KMS-11 (cell line): ENCODE measurements at regions not wholly inside any gene's neighbourhood (a gene's known extent, or its start where the extent isn't known, plus 50 kb on each side); places are given as distances from the start of the nearest gene placed in this dataset.

Experiments used
- H2AFZ ChIP-seq: fragments of 200-600 bp; sonication (generic); 2 replicates; pipeline ENCODE4 v1.6.1; 2016; ENCODE audit warnings: antibody characterized with exemption, mixed run types, low read depth
- H3K27ac ChIP-seq: fragments of 200-600 bp; sonication (generic); 2 replicates; pipeline ENCODE4 v1.6.1; 2016; ENCODE audit warnings: mild to moderate bottlenecking, mixed run types
- H3K27me3 ChIP-seq: fragments of 200-600 bp; sonication (generic); 2 replicates; pipeline ENCODE4 v1.6.1; 2017; ENCODE audit warnings: mild to moderate bottlenecking, low read depth, mixed run types, moderate library complexity; ENCODE audit not compliant: insufficient read depth
- H3K36me3 ChIP-seq: fragments of 200-600 bp; sonication (generic); 2 replicates; pipeline ENCODE4 v1.6.1; 2017; ENCODE audit warnings: mild to moderate bottlenecking, mixed run types; ENCODE audit not compliant: insufficient read depth
- H3K4me1 ChIP-seq: fragments of 200-600 bp; sonication (generic); 2 replicates; pipeline ENCODE4 v1.6.1; 2016; ENCODE audit warnings: mild to moderate bottlenecking, low read depth, mixed run types; ENCODE audit not compliant: poor library complexity, severe bottlenecking
- H3K4me2 ChIP-seq: fragments of 200-600 bp; sonication (generic); 2 replicates; pipeline ENCODE4 v1.7.0; 2016; ENCODE audit warnings: mild to moderate bottlenecking, mixed run types
- H3K4me3 ChIP-seq: fragments of 200-600 bp; sonication (generic); IDR thresholded peaks from 2 replicates; pipeline ENCODE4 v1.6.1; 2017; ENCODE audit warnings: low read depth, low read length, mixed read lengths; ENCODE audit not compliant: insufficient read depth
- H3K79me2 ChIP-seq: fragments of 200-600 bp; sonication (generic); 2 replicates; pipeline ENCODE4 v1.6.1; 2016; ENCODE audit warnings: low read depth, mixed run types; ENCODE audit not compliant: insufficient read depth
- H3K9ac ChIP-seq: fragments of 200-600 bp; sonication (generic); 2 replicates; pipeline ENCODE4 v1.6.1; 2016; ENCODE audit warnings: mild to moderate bottlenecking, mixed run types
- H4K20me1 ChIP-seq: fragments of 200-600 bp; sonication (generic); 2 replicates; pipeline ENCODE4 v1.6.1; 2016; ENCODE audit warnings: mild to moderate bottlenecking, mixed run types; ENCODE audit not compliant: insufficient read depth
- TF ChIP-seq, protein P1 (sequence below): fragments of 200-600 bp; sonication (generic); conservative IDR thresholded peaks from 2 replicates; pipeline ENCODE4 v1.6.1; 2017; ENCODE audit warnings: low read depth, mild to moderate bottlenecking, antibody characterized with exemption, low read length, moderate library complexity, mixed read lengths

DNA sequence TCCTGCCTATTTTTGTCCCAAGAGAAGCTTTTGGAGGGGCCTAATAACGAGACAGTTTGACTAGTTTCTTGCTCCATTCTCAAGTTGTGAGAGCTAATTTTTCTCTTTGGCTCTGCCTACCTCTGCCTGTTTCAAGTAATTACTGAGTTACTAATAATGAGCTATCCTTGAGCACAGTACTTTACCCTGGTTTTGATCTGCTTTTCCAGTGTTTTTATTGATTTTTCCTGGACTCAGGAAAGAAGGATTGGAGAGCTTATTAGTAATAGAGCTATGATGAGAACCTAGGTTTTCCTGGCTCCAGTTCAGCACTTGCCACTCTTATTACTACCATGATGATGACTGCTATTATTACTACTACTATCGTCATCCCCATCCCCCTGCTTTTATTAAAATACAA lies 106.7 kb downstream of the HS3ST3B1 start:
- Histone ChIP-seq H3K36me3 (no peaks in the 10 kb centered on the region), H4K20me1 (no peaks in the 10 kb centered on the region), H3K27ac (no peak overlapping the region), H3K4me2 (no peak overlapping the region), H3K79me2 (no peaks in the 10 kb centered on the region), H2AFZ (no peak overlapping the region), H3K4me3 (no peak overlapping the region), H3K4me1 (no peaks in the 10 kb centered on the region), H3K27me3 (no peaks in the 10 kb centered on the region), H3K9ac (no peak overlapping the region)
- TF ChIP-seq, protein P1, sequence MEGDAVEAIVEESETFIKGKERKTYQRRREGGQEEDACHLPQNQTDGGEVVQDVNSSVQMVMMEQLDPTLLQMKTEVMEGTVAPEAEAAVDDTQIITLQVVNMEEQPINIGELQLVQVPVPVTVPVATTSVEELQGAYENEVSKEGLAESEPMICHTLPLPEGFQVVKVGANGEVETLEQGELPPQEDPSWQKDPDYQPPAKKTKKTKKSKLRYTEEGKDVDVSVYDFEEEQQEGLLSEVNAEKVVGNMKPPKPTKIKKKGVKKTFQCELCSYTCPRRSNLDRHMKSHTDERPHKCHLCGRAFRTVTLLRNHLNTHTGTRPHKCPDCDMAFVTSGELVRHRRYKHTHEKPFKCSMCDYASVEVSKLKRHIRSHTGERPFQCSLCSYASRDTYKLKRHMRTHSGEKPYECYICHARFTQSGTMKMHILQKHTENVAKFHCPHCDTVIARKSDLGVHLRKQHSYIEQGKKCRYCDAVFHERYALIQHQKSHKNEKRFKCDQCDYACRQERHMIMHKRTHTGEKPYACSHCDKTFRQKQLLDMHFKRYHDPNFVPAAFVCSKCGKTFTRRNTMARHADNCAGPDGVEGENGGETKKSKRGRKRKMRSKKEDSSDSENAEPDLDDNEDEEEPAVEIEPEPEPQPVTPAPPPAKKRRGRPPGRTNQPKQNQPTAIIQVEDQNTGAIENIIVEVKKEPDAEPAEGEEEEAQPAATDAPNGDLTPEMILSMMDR, result no peak

DNA sequence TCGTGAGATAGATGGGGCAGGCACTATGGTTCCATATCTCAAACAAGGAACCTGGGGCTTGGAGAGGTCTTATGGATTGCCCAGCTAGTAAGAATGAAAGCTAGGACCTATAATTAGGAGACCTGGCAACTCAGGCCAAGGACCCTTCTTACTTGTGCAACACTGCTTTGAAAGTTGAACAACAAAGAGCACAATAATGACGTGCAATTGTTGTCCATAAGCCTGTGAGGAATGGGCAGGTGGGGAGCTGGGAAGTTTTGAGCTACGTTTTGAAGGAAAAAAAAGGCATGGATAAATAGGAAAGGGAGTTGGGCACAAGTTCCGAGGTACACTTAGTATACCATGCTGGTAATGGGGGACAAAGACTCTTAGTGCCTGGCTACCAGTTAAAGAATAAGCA lies 104.3 kb downstream of the HS3ST3B1 start:
- H2AFZ ChIP-seq, result no peak overlapping the region

More for the DNA sequence above, 104.3 kb downstream of the HS3ST3B1 start:
- Histone ChIP-seq H4K20me1 (no peaks in the 10 kb centered on the region), H3K27ac (no peak overlapping the region), H3K27me3 (no peaks in the 10 kb centered on the region), H3K4me3 (no peak overlapping the region), H3K4me1 (no peaks in the 10 kb centered on the region), H3K4me2 (no peak overlapping the region), H3K36me3 (no peaks in the 10 kb centered on the region), H3K79me2 (no peaks in the 10 kb centered on the region), H3K9ac (no peak overlapping the region)
- TF ChIP-seq, protein P1, result no peak
